EH (cell line): ENCODE measurements at regions not wholly inside any gene's neighbourhood (a gene's known extent, or its start where the extent isn't known, plus 50 kb on each side); places are given as distances from the start of the nearest gene placed in this dataset.

Experiments
- DNase-seq: peaks from one replicate; pipeline ENCODE4 v3.0.0-alpha.2; 2015; ENCODE audit warnings: low read depth

DNA sequence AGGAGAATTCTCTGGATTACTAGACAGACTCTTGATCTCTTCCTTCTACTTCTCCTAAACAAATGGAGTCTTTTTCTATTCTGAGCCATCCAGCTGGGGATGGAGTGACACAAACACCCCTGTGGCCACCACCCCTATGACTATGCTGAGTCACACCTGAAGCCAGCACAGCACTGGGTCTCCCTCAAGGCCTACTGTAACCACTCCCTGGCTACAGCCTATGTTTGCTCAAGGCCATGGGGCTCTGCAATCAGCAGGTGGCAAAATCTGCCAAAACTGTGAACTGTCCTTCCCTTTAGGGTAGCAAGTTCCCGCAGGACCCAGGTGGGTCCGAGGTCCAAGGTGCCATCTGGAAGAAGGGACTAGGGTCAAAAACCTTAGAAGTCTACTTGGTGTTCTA is 132.3 kb downstream of the TINAG start:
- no peak for DNase-seq

DNA sequence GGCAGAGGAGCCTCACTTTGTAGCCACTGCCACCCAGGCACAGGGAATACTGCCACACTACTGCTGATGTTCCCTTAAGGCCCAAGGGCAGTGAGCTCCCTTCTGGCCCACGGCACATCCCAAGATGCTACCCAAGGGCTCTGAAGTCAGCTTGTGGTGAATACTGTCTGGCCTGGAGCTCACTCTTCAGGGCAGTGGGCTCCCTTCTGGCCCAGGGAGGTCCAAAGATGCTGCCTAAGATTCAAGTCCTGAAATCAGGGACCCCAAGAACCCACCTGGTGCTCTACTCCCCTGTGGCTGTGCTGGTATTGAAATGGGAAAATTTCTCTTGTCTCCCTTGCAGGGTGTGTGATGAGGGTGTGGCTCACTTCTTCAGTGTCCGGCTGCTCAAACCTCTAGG is 132.8 kb downstream of the TINAG start:
- no peak for DNase-seq

GRCh38 chr6:54441687-54442248 is 133.5 kb downstream of the TINAG start:
- DNase-seq: no peak

DNA sequence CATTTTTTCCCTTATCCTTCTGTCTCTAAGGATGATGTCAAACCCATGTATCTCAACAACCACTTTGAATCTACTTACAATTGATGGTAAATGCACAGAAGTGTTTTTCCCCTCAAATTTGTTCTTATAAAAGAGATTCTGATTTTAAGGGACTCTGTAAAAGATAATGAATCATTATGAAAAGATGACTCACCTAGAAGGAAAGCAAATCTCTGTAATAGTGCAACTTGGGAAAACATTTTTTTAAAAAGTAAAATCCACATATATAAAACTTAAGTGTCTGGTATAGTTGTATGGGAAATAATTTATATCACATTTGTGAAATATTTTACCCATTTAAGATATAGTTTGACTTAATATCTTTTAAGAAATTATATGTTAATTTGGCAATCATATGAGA is 137.0 kb downstream of the TINAG start:
- no peak for DNase-seq

GRCh38 chr6:54448617-54449016 is 140.4 kb downstream of the TINAG start:
- DNase-seq: no peak

GRCh38 chr6:54451516-54451915 is 143.3 kb downstream of the TINAG start:
- no peak for DNase-seq

GRCh38 chr6:54463354-54464024 is 155.2 kb downstream of the TINAG start:
- DNase-seq: no peak

DNA sequence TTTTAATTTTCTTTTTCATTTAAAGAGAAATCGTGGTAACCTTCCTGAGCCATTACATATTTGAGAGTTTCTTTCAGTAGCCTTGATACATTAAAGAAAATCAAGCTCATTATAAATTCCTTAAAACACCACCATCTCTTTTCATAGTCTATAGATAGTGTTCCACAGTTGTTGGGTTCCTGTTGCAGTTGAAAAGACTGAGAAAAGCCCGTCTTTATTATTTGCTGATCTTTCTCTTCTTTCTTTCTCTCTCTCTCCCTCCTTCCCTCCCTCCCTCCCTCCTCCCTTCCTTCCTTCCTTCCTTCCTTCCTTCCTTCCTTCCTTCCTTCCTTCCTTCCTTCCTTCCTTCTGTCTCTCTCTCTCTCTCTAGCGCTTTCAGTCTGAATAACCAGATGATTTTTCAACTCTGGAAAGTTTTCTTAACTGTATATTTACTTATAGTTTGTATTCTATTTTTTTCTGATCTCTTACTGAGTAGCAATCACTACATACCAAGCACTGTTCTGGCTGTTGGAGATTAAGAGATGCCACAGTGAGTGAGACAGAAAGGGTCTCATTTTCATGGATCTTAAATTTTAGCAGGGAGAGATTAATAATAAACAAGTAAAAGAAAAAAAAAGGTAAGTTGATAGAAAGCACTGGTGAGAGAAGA is 157.5 kb downstream of the TINAG start:
- no peak for DNase-seq

DNA sequence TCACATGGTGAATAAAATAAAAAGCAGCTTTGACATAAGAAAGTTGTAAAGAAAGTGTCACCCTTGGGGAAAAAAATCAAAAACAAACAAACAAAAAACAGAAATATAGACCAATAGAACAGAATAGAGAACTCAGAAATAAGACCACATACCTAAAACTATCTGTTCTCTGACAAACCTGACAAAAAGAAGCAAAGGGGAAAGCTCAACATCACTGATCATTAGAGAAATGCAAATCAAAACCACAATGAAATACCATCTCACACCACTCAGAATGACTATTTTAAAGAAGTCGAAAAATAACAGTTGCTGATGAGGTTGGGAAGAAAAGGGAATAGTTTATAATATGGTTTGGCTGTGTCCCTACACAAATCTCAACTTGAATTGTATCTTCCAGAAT is 159.1 kb downstream of the TINAG start:
- DNase-seq: no peak

DNA sequence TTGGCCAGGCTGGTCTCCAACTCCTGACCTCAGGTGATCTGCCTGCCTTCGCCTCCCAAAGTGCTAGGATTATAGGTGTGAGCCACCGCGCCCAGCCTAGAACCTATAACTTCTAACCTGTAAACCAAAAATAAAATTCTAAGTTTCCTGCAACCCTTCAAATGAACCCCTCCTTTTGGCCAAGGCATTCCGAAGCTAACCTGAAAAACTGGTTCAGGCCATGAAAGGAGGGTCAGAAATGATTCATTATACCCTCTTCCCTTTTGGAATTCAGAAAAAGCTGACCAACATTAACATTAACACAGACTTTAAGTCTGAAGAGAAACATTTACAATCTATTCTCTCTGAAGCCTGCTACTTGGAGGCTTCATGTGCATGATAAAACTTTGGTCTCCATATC is 165.1 kb downstream of the TINAG start:
- DNase-seq: no peak

DNA sequence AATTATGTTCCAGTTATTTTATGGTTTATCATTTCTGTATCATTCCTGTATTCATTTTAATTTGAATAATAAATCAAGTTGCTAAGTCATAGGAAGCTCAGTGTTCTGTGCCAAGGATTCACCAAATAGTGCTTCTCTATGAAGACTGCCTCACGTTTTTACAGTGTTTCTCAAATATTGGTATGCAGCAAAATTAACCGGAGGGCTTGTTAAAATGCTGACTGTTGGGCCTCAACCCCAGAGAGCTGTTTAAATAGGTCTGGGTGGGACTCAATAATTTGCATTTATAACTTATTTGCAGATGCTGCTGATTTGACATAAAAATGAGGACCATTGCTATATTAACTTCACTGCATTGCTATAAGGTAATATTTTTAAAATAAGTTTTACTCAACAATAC is 166.7 kb downstream of the TINAG start:
- no peak for DNase-seq

DNA sequence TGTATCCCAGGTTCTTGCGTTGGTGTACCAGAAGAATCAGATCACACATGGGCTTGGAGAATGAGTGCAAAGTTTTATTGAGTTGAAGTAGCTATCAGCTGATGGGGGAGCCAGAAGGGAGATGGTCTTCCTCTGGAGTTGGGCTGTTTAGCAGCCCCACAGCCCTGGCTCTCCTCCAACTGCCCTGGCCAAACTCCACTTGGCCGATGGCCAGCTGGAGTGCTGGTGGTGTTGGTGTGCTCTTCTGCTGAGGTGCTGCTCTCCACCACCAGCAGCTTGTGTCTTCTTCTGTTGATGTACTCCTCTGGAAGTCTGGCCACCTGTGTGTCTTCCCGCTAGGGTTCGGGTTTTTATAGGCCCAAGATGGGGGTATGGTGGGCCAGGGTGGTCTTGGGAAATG is 172.8 kb downstream of the TINAG start:
- no peak for DNase-seq

DNA sequence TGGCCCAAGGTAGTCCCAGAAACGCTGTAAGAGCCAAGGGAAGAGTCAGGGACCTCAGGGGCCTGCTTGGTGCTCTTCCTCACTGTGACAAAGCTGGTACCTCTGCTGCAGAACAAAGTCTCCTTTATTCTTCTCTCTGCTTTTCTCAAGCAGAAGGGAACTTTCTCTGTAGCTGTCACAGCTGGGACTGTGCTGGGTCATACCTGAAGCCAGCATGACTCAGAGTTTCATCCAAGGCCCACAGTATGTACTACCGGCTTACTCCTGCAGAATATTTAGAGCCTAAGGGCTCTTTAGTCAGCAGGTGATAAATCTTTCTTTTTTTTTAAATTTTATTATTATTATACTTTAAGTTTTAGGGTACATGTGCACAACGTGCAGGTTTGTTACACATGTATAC is 183.2 kb downstream of the TINAG start:
- DNase-seq: no peak

DNA sequence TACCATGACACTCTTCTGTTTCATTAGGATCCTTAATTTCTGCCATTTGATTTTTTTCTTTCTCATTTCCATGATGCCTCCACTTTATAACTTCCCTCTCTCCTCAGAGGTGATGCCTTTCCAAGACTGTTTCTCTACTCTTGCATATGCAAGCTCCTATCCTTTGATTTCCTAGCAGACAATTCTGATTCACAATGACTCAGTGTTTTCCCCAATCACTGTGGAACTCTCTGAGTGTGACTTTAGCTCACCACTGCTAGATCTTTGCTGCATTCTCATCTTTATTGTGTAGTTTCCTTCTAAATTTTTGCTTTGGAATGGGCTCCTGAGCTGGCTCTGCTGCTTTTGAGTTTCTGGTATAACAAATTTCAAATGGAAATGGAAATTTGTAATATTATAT is 184.9 kb downstream of the TINAG start:
- DNase-seq: peak; percentile 76

DNA sequence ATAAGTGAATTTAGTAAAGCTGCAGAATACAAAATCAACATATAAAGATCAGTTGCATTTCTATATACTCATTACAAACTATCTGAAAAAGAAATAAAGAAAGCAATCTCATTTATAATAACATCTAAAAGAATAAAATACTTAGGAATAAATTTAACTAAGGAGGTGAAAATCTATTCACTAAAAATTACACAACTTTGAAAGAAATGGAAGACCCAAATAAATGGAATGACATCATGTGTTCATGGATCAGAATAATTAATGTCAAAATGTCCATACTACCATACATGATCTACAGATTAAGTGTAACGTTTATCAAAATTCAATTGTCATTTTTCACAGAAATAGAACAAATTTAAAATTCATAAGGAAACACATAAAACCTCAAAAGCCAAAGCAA is 194.9 kb downstream of the TINAG start:
- no peak for DNase-seq

DNA sequence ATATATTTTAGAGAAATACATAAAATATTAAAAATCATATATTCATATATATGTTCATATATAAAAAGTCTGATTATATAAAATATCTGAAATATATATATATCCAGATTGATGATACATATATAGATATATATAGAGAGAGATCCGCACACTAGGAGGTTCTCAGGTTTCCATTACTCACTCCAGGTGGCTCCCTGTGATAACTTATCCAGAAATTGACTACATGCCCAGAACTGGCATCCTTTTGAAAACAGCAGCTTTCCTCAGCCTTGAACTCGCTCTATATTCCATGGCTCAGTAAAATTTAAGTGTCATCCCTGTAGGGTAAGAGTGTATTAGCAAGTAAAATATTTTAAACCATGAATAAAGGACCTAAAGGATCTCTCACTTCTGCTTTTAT is 206.8 kb downstream of the TINAG start:
- no peak for DNase-seq

GRCh38 chr6:54515713-54516112 is 207.5 kb downstream of the TINAG start:
- DNase-seq: no peak

GRCh38 chr6:54516321-54516720 is 208.1 kb downstream of the TINAG start:
- no peak for DNase-seq

- DNase-seq: no peak
Measured at GRCh38 chr6:54519161-54519560, 210.9 kb downstream of the TINAG start.

- DNase-seq: peak; percentile 45
Measured at GRCh38 chr6:54525731-54526130, 217.5 kb downstream of the TINAG start.

- no peak for DNase-seq
Measured at GRCh38 chr6:54533567-54533966, 225.3 kb downstream of the TINAG start.

GRCh38 chr6:54535568-54535967 is 227.3 kb downstream of the TINAG start:
- DNase-seq: no peak

DNA sequence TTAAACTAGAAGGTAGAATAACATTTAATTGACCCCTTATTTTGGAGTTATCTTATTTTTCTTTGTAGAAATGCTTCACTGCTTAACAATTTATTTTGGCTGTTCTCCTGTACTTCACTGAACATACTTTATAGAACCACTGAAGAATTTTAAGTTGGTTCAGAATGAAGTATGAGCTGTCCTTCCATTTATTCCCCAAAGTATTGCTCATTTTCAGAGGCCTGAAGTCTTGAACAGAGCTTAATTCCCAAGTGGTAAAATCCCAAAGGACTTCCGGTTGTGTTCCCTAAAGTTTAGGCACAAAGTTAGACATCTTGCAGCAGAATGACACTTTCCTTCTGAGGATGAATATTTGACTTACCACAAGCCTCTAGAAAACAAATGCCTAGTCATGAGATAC is 233.3 kb downstream of the TINAG start:
- peak; percentile 12 for DNase-seq

GRCh38 chr6:54559136-54559535 is 250.9 kb downstream of the TINAG start:
- no peak for DNase-seq
